ENCODE measurements at regions not wholly inside any gene's neighbourhood (a gene's known extent, or its start where the extent isn't known, plus 50 kb on each side); places are given as distances from the start of the nearest gene placed in this dataset.

DNA sequence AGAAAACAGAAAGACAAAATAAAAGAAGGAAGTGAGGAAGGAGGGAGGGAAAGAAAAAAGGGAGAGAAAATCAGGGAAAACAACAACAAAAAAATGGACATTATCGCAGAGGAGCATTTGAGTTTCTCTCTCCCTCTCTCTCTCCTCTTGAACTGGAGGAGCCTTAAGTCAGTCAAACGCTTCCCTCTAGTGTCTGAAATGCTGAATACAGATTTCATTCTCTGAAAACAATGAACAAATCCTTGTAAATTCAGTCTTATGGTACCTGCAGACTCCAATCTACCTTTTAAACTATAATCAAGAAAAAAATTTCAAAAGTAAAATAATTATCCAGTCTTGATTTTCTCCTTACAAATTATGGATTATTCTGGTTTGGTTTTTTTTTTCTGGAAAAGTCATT, 89.2 kb upstream of the PFKP start:
- Histone ChIP-seq H3K27ac (no peak overlapping the region), H3K27me3 (no peaks in the 10 kb centered on the region)
- WGBS (ENCODE audit: insufficient coverage, low coverage, low lambda C conversion rate, missing lambda C conversion rate): 7% methylated on average over 2 of the region's 2 CpGs

DNA sequence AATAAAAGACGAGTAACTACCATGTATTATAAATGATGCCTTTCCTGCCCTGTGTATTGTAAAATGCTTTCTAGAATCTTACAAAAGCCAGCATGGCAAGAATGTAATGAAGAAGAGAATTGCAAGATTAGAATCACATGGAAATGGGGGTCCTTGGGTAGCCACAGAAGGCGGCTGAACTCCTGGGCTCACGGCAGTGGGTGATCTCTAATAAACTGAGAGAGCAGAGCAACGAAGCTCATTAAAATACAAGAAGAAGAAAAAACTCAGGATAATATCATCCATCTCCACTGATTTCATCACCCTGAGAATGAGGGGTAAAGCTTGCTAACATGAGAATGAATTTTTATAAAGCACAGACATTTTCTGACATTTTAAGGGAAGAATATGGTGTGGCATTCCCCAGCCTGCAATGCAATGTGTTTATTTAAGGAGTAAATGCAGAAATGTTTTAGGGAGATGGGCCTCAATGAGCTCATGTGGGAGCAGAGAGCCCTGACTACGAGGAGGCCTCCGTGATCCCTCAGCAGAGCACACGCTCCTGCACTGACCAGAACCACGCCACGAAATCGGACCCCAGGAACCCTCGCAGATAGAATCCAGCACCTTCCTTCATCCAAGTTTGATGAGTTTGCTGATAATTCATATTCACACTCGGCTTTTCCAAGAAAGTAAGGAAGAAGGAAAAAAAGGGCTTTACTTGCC, 92.7 kb upstream of the PFKP start:
- no peak for TF ChIP-seq POLR2A (IDR thresholded peaks at IDR 0.05)
- TF ChIP-seq, protein P1, sequence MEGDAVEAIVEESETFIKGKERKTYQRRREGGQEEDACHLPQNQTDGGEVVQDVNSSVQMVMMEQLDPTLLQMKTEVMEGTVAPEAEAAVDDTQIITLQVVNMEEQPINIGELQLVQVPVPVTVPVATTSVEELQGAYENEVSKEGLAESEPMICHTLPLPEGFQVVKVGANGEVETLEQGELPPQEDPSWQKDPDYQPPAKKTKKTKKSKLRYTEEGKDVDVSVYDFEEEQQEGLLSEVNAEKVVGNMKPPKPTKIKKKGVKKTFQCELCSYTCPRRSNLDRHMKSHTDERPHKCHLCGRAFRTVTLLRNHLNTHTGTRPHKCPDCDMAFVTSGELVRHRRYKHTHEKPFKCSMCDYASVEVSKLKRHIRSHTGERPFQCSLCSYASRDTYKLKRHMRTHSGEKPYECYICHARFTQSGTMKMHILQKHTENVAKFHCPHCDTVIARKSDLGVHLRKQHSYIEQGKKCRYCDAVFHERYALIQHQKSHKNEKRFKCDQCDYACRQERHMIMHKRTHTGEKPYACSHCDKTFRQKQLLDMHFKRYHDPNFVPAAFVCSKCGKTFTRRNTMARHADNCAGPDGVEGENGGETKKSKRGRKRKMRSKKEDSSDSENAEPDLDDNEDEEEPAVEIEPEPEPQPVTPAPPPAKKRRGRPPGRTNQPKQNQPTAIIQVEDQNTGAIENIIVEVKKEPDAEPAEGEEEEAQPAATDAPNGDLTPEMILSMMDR (IDR thresholded peaks at IDR 0.05): no peak
- no peak for ATAC-seq

More for the DNA sequence above, 89.2 kb upstream of the PFKP start:
- Histone ChIP-seq H3K4me1 (no peaks in the 10 kb centered on the region), H3K36me3 (no peaks in the 10 kb centered on the region), H3K9me3 (no peaks in the 10 kb centered on the region), H3K4me3 (no peak overlapping the region)
- intact Hi-C loops (cut with DNase I): no loop called here
- DNase-seq (no peak), ATAC-seq (peak; percentile 38 to 76 (median 60))
- TF ChIP-seq POLR2A (IDR thresholded peaks at IDR 0.05): no peak
- TF ChIP-seq, protein P1 (IDR thresholded peaks at IDR 0.05): peak; percentile 37 to 57 (median 44)

DNA sequence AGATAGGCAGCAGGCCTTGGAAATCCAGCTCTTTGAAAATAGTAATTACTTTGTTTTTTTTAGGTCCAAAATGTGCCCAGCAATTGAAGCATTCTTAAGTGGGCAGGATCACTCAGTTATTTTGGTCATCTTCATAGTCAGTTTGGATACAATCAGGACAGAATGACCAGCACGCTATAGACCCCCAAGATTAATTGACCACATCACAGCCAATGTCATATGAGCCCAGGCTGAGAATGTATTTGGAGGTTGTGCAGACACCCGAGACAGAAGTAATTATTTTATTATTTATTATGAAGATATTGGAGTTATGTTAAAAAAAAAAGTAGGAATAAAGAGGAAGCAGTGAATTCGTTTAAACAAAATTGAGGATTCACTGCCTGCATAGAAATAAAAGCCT, 93.3 kb upstream of the PFKP start:
- Histone ChIP-seq H3K27ac (no peak overlapping the region), H3K27me3 (no peaks in the 10 kb centered on the region), H3K36me3 (no peaks in the 10 kb centered on the region), H3K4me3 (no peak overlapping the region), H3K4me1 (no peaks in the 10 kb centered on the region), H3K9me3 (no peaks in the 10 kb centered on the region)
- no peak for DNase-seq
- 67% methylated on average over 2 of the region's 3 CpGs for WGBS (ENCODE audit: insufficient coverage, low coverage, low lambda C conversion rate, missing lambda C conversion rate)
- no peak for ATAC-seq
- intact Hi-C loops (cut with DNase I): no loop called here
- TF ChIP-seq, protein P1 (IDR thresholded peaks at IDR 0.05): no peak
- no peak for TF ChIP-seq POLR2A (IDR thresholded peaks at IDR 0.05)

More for the DNA sequence above, 92.7 kb upstream of the PFKP start:
- Histone ChIP-seq H3K27ac (no peak overlapping the region), H3K4me1 (no peaks in the 10 kb centered on the region), H3K36me3 (no peaks in the 10 kb centered on the region), H3K9me3 (no peaks in the 10 kb centered on the region), H3K4me3 (no peak overlapping the region), H3K27me3 (no peaks in the 10 kb centered on the region)
- DNase-seq: no peak
- 78% methylated on average over 12 of the region's 12 CpGs for WGBS (ENCODE audit: insufficient coverage, low coverage, low lambda C conversion rate, missing lambda C conversion rate)
- intact Hi-C loops (cut with DNase I): no loop called here

DNA sequence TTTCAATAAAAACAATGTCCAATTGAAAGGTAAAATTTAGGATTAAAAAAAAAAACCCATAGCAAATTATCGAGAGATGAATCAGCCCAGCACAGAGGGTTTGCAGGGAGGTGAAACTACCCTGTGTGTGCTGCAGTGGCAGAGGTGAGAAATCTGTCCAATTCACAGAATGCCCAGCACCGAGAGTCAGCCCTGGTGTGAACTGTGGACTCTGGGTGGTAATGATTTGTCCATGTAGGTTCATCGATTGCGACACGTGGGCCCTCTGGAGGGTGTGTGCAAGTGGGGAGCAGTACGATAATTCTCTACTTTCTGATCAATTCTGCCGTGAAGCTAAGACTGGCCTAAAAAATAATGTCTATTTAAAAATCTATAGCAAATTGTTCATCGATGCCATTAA, 94.5 kb upstream of the PFKP start:
- H3K4me3 ChIP-seq: no peak overlapping the region
- H3K27me3 ChIP-seq: no peaks in the 10 kb centered on the region
- TF ChIP-seq, protein P1 (IDR thresholded peaks at IDR 0.05): no peak
- no peak for TF ChIP-seq POLR2A (IDR thresholded peaks at IDR 0.05)
- intact Hi-C loops (cut with DNase I): no loop called here
- H3K36me3 ChIP-seq: no peaks in the 10 kb centered on the region
- no peaks in the 10 kb centered on the region for H3K9me3 ChIP-seq
- H3K27ac ChIP-seq: no peak overlapping the region
- no peaks in the 10 kb centered on the region for H3K4me1 ChIP-seq
- DNase-seq (no peak), ATAC-seq (peak in 3 of 4 donors; percentile 20 to 31 (median 28))
- 52% methylated on average over 8 of the region's 8 CpGs for WGBS (ENCODE audit: insufficient coverage, low coverage, low lambda C conversion rate, missing lambda C conversion rate)

All from right lobe of liver (tissue), 6 donors.